ENCODE measurements at regions not wholly inside any gene's neighbourhood (a gene's known extent, or its start where the extent isn't known, plus 50 kb on each side); places are given as distances from the start of the nearest gene placed in this dataset.

DNA sequence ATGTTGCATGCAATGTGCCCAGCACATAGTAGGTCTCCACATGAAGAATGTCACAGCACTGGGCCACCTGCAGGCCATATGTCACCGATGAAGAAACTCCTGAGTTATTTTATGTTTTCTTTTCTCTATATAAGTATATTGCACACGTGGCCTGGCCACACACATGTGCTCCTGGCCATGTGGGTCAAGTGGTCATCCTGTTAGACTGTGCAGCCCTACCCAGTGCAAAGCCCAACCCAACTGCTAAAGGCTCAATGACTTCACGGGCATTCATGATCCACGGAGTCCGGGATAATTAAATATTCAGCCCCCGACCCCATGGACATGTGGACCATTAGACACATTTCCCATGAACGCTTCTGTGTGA is 163.2 kb downstream of the TEX29 start:
- Mint-ChIP-seq H3K36me3 (ENCODE audit: insufficient read depth) (peaks cover 3% of the 10 kb centered on the region), H3K9me3 (ENCODE audit: low read depth) (peaks cover 7% of the 10 kb centered on the region), H3K4me3 (ENCODE audit: low read depth) (no peak overlapping the region), H3K4me1 (ENCODE audit: low read depth) (peaks cover 14% of the 10 kb centered on the region), H3K27ac (no peak overlapping the region), H3K27me3 (peaks cover 31% of the 10 kb centered on the region)
- DNase-seq (ENCODE audit: low spot score, unreplicated experiment), result no peak
- TF ChIP-seq, protein P1, sequence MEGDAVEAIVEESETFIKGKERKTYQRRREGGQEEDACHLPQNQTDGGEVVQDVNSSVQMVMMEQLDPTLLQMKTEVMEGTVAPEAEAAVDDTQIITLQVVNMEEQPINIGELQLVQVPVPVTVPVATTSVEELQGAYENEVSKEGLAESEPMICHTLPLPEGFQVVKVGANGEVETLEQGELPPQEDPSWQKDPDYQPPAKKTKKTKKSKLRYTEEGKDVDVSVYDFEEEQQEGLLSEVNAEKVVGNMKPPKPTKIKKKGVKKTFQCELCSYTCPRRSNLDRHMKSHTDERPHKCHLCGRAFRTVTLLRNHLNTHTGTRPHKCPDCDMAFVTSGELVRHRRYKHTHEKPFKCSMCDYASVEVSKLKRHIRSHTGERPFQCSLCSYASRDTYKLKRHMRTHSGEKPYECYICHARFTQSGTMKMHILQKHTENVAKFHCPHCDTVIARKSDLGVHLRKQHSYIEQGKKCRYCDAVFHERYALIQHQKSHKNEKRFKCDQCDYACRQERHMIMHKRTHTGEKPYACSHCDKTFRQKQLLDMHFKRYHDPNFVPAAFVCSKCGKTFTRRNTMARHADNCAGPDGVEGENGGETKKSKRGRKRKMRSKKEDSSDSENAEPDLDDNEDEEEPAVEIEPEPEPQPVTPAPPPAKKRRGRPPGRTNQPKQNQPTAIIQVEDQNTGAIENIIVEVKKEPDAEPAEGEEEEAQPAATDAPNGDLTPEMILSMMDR (IDR thresholded peaks at IDR 0.05; ENCODE audit: unreplicated experiment), result no peak

DNA sequence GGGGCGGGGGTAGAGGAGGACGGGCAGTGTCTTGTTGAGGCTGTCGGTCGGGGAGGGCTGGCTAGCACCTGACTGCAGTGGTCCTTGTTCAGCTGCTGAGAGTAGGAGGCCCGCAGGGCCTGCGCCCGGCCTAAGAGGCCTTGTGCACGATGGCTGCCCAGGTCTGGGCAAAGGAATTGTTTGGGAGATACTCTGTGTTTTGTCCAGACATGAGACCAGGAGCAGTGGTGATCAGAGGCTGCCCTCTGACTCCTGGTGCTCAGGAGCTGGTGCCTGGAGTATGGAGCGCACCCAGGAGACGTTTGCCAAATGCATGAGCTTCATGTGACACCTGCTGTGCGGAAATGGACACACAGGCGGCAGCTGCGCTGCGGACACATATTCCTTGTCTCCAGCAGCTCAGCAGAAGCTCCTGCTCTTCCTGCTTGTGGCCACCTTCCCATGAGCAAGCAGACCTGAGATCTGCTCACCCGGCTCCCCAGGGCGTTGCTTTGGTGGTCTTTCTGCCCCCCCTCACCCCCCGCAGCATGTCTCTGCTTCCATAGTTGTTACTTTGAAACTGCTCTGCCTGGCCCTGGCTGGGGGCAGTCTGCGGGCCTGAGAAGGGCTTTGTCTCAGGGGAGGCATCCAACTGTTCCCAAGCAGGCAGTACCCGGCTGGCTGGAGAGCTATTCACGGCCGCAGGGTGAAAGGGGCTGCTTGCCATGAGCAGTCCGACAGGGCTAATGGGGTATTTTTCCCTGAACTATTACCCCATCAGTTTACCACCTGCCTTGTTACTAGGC is 163.9 kb downstream of the TEX29 start:
- peaks cover 7% of the 10 kb centered on the region for H3K9me3 Mint-ChIP-seq (ENCODE audit: low read depth)
- no peak overlapping the region for H3K4me3 Mint-ChIP-seq (ENCODE audit: low read depth)
- TF ChIP-seq, protein P1 (IDR thresholded peaks at IDR 0.05; ENCODE audit: unreplicated experiment), result no peak
- peaks cover 14% of the 10 kb centered on the region for H3K4me1 Mint-ChIP-seq (ENCODE audit: low read depth)
- peaks cover 23% of the 10 kb centered on the region for H3K27me3 Mint-ChIP-seq
- H3K36me3 Mint-ChIP-seq (ENCODE audit: insufficient read depth), result peaks cover 3% of the 10 kb centered on the region
- no peak overlapping the region for H3K27ac Mint-ChIP-seq
- no peak for DNase-seq (ENCODE audit: low spot score, unreplicated experiment)

DNA sequence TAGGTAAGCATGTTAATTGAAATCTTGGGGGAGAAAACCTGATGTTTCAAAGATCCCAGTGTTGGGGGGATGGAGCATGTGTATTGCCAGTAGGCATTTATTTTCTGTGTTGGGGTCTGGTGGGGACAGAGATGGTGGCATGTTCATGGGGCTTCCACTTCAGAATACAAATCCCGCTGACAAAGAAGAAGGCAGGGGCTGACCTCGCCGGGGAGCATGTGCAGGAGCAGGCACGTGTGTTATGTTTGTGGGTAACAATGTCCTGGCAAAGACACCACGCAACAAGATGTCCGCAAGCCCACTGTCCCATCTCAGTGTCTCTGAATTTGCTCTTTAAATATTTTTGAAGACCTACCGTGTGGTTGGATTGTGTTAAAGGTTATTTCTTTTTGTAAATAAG is 164.5 kb downstream of the TEX29 start:
- DNase-seq (ENCODE audit: low spot score, unreplicated experiment), result no peak

DNA sequence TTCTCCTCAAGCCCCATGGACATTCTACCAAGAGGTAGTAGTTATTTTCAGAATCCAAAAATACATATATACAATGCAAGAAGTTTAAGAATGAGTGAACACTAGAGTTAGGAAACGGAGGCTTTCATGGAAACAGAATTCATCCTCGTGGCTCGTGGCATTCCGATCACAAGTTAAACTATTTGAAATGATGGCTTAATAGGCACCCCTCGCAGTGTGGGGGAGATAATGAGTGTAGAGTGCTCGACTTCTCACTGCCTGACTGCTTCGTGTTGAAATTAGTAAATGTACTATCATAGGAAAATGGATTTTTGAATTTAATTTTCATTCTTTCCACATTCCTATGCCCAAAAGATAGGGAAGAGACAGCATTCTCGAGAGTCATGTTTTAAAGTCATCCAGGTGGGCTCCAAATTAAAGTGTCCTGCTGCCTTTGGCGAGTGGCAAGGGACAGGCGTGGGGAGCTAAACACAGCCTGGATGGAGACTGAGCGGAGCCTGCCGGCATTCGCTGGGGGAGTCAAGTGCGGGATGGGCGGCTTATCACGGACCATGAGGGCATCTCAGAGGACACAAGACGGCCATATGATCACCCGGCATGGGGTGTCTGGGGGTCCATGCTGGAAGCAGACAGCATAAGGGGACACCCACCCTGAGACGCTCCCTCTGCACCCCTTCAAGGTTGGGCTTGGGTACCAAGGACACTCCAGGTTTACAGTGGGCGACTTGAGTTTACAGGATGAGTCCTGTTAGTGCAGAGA is 165.2 kb downstream of the TEX29 start:
- H3K27ac Mint-ChIP-seq, result no peak overlapping the region
- peaks cover 3% of the 10 kb centered on the region for H3K36me3 Mint-ChIP-seq (ENCODE audit: insufficient read depth)
- TF ChIP-seq, protein P1 (IDR thresholded peaks at IDR 0.05; ENCODE audit: unreplicated experiment), result no peak
- H3K9me3 Mint-ChIP-seq (ENCODE audit: low read depth), result peaks cover 7% of the 10 kb centered on the region
- H3K27me3 Mint-ChIP-seq, result peaks cover 15% of the 10 kb centered on the region
- no peak overlapping the region for H3K4me3 Mint-ChIP-seq (ENCODE audit: low read depth)
- H3K4me1 Mint-ChIP-seq (ENCODE audit: low read depth), result peaks cover 13% of the 10 kb centered on the region
- no peak for DNase-seq (ENCODE audit: low spot score, unreplicated experiment)

More for the DNA sequence above, 164.5 kb downstream of the TEX29 start:
- Mint-ChIP-seq H3K9me3 (ENCODE audit: low read depth) (peaks cover 7% of the 10 kb centered on the region), H3K4me1 (ENCODE audit: low read depth) (peaks cover 14% of the 10 kb centered on the region), H3K4me3 (ENCODE audit: low read depth) (no peak overlapping the region), H3K36me3 (ENCODE audit: insufficient read depth) (peaks cover 3% of the 10 kb centered on the region), H3K27ac (no peak overlapping the region), H3K27me3 (peaks cover 17% of the 10 kb centered on the region)
- TF ChIP-seq, protein P1 (IDR thresholded peaks at IDR 0.05; ENCODE audit: unreplicated experiment), result no peak

DNA sequence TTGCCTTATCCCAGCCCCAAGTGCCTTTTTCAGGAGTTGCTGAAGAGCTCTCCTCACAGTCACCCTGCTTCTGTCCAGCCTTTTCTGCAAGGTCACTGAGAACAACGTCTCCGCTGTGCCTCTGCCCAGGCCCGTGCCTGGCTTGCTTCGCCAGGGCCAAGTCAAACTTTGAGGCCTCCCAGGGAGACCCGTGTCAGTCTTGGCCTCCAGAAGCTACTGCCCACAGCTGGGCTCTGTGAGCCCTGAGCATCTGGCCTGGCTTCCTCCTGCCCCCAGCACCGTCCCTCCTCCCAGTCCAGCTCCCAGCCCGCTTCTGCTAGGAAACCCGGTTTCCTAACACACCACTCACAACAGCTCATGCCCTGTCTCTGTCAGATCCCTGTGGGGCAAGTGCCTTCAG is 165.9 kb downstream of the TEX29 start:
- peaks cover 3% of the 10 kb centered on the region for H3K36me3 Mint-ChIP-seq (ENCODE audit: insufficient read depth)
- no peak for DNase-seq (ENCODE audit: low spot score, unreplicated experiment)
- TF ChIP-seq, protein P1 (IDR thresholded peaks at IDR 0.05; ENCODE audit: unreplicated experiment), result no peak
- peaks cover 6% of the 10 kb centered on the region for H3K4me1 Mint-ChIP-seq (ENCODE audit: low read depth)
- no peak overlapping the region for H3K4me3 Mint-ChIP-seq (ENCODE audit: low read depth)
- peaks cover 15% of the 10 kb centered on the region for H3K27me3 Mint-ChIP-seq
- no peak overlapping the region for H3K27ac Mint-ChIP-seq
- peaks cover 7% of the 10 kb centered on the region for H3K9me3 Mint-ChIP-seq (ENCODE audit: low read depth)

Measured in progenitor cell of endocrine pancreas (in vitro differentiated cells).